Left cardiac atrium (tissue), 4 donors: ENCODE measurements at regions not wholly inside any gene's neighbourhood (a gene's known extent, or its start where the extent isn't known, plus 50 kb on each side); places are given as distances from the start of the nearest gene placed in this dataset.
"Not testable (repeated sequence)": the region's sequence is repeated elsewhere in the genome, so short reads cannot be mapped to it uniquely, and the experiment has no call there.

Experiments used
- ATAC-seq, 2 donors: fragments of 200-7000 bp; cut with Tn5 transposase; one replicate each; pipeline ENCODE4 v1.9.1; 2020; ENCODE audit warnings: mild to moderate bottlenecking in 2 of 2, moderate library complexity in 2 of 2
- DNase-seq: peaks from one replicate; pipeline ENCODE4 v3.0.0-alpha.2; 2020
- intact Hi-C, 2 donors: fragments of 100-400 bp; cut with DNase I; formaldehyde crosslinking; loops; one replicate each; pipeline versions ENCODE4 v1.14.1 to v1.15.1; 2022 to 2023
- donor health status: DM: no; HTN: yes; CAD: no.
- donor health status: DM: no; HTN: yes; CAD: no; lungs with severe emphysema.
- donor health status: DM: yes; HTN: yes; CAD: no.
- donor health status: Dilated cardiomyopathy.

GRCh38 chr21:33976082-33977016, 60.7 kb upstream of the ATP5PO start:
- intact Hi-C loops = no loop called here

GRCh38 chr21:33975548-33976081, 60.0 kb upstream of the ATP5PO start:
- intact Hi-C loops = no loop called here
- ATAC-seq = peak; percentile 58 to 71

More at GRCh38 chr21:33976082-33977016, 60.7 kb upstream of the ATP5PO start:
- peak; percentile 66 for DNase-seq
- ATAC-seq = peak; percentile 72 to 79

GRCh38 chr21:33974513-33975468, 59.2 kb upstream of the ATP5PO start:
- intact Hi-C loops = no loop called here
- no peak for ATAC-seq
- no peak for DNase-seq

More at GRCh38 chr21:33975548-33976081, 60.0 kb upstream of the ATP5PO start:
- no peak for DNase-seq

- DNase-seq (no peak), ATAC-seq (no peak)
- intact Hi-C loops = no loop called here
Measured at GRCh38 chr21:33973268-33973667, 57.7 kb upstream of the ATP5PO start.

- intact Hi-C loops = no loop called here
- no peak for ATAC-seq
- no peak for DNase-seq
Measured at GRCh38 chr21:33972539-33972938, 56.9 kb upstream of the ATP5PO start.

GRCh38 chr21:33971492-33972013, 55.9 kb upstream of the ATP5PO start:
- intact Hi-C loops = no loop called here

GRCh38 chr21:33969581-33969980, 54.0 kb upstream of the ATP5PO start:
- intact Hi-C loops = no loop called here
- ATAC-seq (no peak), DNase-seq (no peak)

More at GRCh38 chr21:33971492-33972013, 55.9 kb upstream of the ATP5PO start:
- ATAC-seq = no peak
- DNase-seq = no peak

GRCh38 chr21:33968995-33969348, 53.4 kb upstream of the ATP5PO start:
- peak; percentile 35 to 59 for ATAC-seq
- intact Hi-C loops = no loop called here
- DNase-seq = no peak

- ATAC-seq = peak; percentile 65 to 77
- DNase-seq = peak; percentile 28
- intact Hi-C loops = no loop called here
Measured at GRCh38 chr21:33968080-33968994, 52.7 kb upstream of the ATP5PO start.

- intact Hi-C loops = no loop called here
Measured at GRCh38 chr21:33967086-33967571, 51.5 kb upstream of the ATP5PO start.

GRCh38 chr21:33966324-33966949, 50.8 kb upstream of the ATP5PO start:
- DNase-seq = no peak
- ATAC-seq = no peak
- intact Hi-C loops = no loop called here

More at GRCh38 chr21:33967086-33967571, 51.5 kb upstream of the ATP5PO start:
- ATAC-seq (no peak), DNase-seq (no peak)

GRCh38 chr21:33965662-33966061, 50.1 kb upstream of the ATP5PO start:
- ATAC-seq, DNase-seq, intact Hi-C loops: not testable (repeated sequence)
